OCI-LY1 (cell line): ENCODE measurements at regions not wholly inside any gene's neighbourhood (a gene's known extent, or its start where the extent isn't known, plus 50 kb on each side); places are given as distances from the start of the nearest gene placed in this dataset.

Experiments
- EZH2 ChIP-seq: fragments of 200-600 bp; sonication (generic), shearing (Covaris generic); IDR thresholded peaks from 2 replicates; pipeline ENCODE4 v1.8.0; 2017; ENCODE audit warnings: borderline replicate concordance, mixed run types, mild to moderate bottlenecking, antibody characterized with exemption, low read length, moderate library complexity, mixed read lengths
- TF ChIP-seq, protein P1 (sequence below): fragments of 200-600 bp; sonication (generic), shearing (Covaris generic); IDR thresholded peaks from 2 replicates; pipeline ENCODE4 v1.5.1; 2017; ENCODE audit warnings: mild to moderate bottlenecking, antibody characterized with exemption, low read length, moderate library complexity, mixed read lengths

DNA sequence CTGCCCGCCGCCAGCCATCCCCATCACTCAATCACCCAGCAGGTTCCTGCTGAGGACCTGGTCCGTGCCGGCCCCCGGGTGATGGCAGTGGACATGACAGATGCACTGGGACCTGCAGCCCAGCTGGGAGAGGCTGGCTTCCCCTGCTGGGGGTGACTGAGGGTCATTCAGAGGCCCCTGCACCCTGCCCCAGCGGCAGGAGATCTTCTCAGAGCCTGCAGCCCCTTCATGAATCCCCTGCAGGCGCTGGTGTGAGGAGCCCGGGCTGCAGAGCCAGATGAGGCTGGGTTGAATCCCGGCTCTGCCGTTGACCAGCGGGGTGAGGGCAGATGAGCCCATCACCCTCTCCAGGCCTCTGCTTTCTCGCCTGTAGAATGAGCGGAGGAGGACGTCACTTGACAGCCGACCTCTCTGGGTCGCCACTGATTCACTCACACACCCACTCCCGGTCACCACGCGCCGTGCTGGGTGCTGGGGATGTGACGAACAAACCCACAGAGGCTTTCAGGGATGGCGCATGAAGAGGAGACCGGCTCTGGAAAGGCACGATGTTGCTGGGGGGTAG is 95.2 kb upstream of the CIBAR2 start:
- TF ChIP-seq, protein P1, sequence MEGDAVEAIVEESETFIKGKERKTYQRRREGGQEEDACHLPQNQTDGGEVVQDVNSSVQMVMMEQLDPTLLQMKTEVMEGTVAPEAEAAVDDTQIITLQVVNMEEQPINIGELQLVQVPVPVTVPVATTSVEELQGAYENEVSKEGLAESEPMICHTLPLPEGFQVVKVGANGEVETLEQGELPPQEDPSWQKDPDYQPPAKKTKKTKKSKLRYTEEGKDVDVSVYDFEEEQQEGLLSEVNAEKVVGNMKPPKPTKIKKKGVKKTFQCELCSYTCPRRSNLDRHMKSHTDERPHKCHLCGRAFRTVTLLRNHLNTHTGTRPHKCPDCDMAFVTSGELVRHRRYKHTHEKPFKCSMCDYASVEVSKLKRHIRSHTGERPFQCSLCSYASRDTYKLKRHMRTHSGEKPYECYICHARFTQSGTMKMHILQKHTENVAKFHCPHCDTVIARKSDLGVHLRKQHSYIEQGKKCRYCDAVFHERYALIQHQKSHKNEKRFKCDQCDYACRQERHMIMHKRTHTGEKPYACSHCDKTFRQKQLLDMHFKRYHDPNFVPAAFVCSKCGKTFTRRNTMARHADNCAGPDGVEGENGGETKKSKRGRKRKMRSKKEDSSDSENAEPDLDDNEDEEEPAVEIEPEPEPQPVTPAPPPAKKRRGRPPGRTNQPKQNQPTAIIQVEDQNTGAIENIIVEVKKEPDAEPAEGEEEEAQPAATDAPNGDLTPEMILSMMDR = no peak
- no peak for TF ChIP-seq EZH2
